Left lobe of liver (tissue), 2 donors: ENCODE measurements at regions not wholly inside any gene's neighbourhood (a gene's known extent, or its start where the extent isn't known, plus 50 kb on each side); places are given as distances from the start of the nearest gene placed in this dataset.
A peak's percentile ranks its signal among the peaks of the same experiment; 100 is the strongest.

Experiments used
- ATAC-seq: fragments of 200-7000 bp; cut with Tn5 transposase; one replicate; pipeline ENCODE4 v1.9.1; 2020; ENCODE audit warnings: mild to moderate bottlenecking, moderate library complexity
- DNase-seq: peaks from one replicate; pipeline ENCODE4 v3.0.0-alpha.2; 2020; ENCODE audit warnings: low spot score
- donor health status: DM: no; HTN: no; CAD: no; lungs with moderate emphysema.
- donor health status: DM: no; HTN: yes; CAD: no.

- no peak for ATAC-seq
- no peak for DNase-seq
These were observed 515.4 kb downstream of the FUT8 start for GRCh38 chr14:65927931-65928356.

- ATAC-seq, result no peak
- no peak for DNase-seq
These were observed 516.5 kb downstream of the FUT8 start for GRCh38 chr14:65928995-65929394.

- ATAC-seq (no peak), DNase-seq (no peak)
These were observed 521.0 kb downstream of the FUT8 start for GRCh38 chr14:65933400-65934069.

- DNase-seq (no peak), ATAC-seq (no peak)
These were observed 521.5 kb downstream of the FUT8 start for GRCh38 chr14:65934070-65934435.

GRCh38 chr14:65936342-65936975 lies 523.9 kb downstream of the FUT8 start:
- no peak for DNase-seq
- ATAC-seq, result no peak

- no peak for DNase-seq
- no peak for ATAC-seq
These were observed 524.8 kb downstream of the FUT8 start for GRCh38 chr14:65937079-65937959.

- no peak for ATAC-seq
- no peak for DNase-seq
These were observed 525.4 kb downstream of the FUT8 start for GRCh38 chr14:65937960-65938316.

- ATAC-seq (no peak), DNase-seq (no peak)
These were observed 526.2 kb downstream of the FUT8 start for GRCh38 chr14:65938738-65939137.

GRCh38 chr14:65939184-65939583 lies 526.7 kb downstream of the FUT8 start:
- DNase-seq, result no peak
- no peak for ATAC-seq

- DNase-seq (no peak), ATAC-seq (no peak)
These were observed 527.7 kb downstream of the FUT8 start for GRCh38 chr14:65940056-65940735.

GRCh38 chr14:65941091-65941490 lies 528.6 kb downstream of the FUT8 start:
- ATAC-seq, result no peak
- no peak for DNase-seq

GRCh38 chr14:65943150-65943549 lies 530.6 kb downstream of the FUT8 start:
- ATAC-seq (no peak), DNase-seq (no peak)

- ATAC-seq (no peak), DNase-seq (no peak)
These were observed 531.4 kb downstream of the FUT8 start for GRCh38 chr14:65943916-65944410.

- ATAC-seq (no peak), DNase-seq (no peak)
These were observed 532.8 kb downstream of the FUT8 start for GRCh38 chr14:65945327-65945726.

- DNase-seq (no peak), ATAC-seq (no peak)
These were observed 534.0 kb downstream of the FUT8 start for GRCh38 chr14:65946494-65946893.

GRCh38 chr14:65948302-65948701 lies 535.8 kb downstream of the FUT8 start:
- ATAC-seq (no peak), DNase-seq (no peak)

GRCh38 chr14:65949711-65950516 lies 536.3 kb upstream of the CCDC196 start:
- DNase-seq (no peak), ATAC-seq (peak; percentile 25)

- DNase-seq (no peak), ATAC-seq (no peak)
These were observed 531.2 kb upstream of the CCDC196 start for GRCh38 chr14:65954942-65955341.

- ATAC-seq, result no peak
- DNase-seq, result no peak
These were observed 528.5 kb upstream of the CCDC196 start for GRCh38 chr14:65957631-65958205.
